GM18907 (cell line): ENCODE measurements at regions not wholly inside any gene's neighbourhood (a gene's known extent, or its start where the extent isn't known, plus 50 kb on each side); places are given as distances from the start of the nearest gene placed in this dataset.
A peak's percentile ranks its signal among the peaks of the same experiment; 100 is the strongest.
"Not testable (repeated sequence)": the region's sequence is repeated elsewhere in the genome, so short reads cannot be mapped to it uniquely, and the experiment has no call there.

Experiments used
- ATAC-seq: cut with Tn5 transposase; IDR thresholded peaks from one replicate; pipeline ENCODE4 v1.9.1; 2021; ENCODE audit warnings: mild to moderate bottlenecking, moderate library complexity; ENCODE audit not compliant: unreplicated experiment

DNA sequence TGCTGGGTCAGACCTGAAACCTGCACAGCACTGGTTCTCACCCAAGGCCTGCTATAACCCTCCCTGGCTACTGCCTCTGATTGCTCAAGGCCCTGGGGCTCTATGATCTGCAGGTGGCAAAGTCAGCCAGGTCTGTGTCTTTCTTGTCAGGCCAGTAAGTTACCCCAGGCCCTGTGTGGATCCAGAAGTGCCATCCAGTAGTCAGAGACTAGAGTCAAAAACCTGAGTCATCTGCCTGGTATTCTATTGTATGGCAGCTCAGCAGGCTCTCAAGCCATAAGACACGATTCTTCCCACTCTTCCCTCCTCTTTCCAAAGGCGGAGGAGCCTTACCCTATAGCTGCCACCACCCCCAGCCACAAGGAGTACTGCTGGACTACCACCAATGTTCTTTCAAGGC lies 593.0 kb downstream of the FRK start:
- no peak for ATAC-seq

DNA sequence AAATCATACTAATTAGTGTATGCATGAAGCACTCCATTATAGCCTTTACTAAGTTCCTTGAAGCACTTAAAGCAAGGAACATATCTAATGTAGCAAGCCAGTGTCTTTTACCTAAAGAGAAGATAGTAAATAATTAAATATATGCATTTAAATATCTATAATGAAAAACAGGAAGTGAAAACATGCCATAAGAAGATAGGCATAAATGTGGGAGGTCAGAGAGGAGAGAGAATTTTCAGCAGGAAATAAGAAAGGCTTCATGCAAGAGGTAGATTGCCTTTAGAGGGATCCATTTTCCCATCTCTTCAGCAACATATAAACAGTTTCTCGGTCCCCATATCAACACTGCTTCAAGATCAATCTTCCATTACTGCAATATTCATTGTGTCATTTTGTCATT lies 599.8 kb downstream of the FRK start:
- ATAC-seq: no peak

DNA sequence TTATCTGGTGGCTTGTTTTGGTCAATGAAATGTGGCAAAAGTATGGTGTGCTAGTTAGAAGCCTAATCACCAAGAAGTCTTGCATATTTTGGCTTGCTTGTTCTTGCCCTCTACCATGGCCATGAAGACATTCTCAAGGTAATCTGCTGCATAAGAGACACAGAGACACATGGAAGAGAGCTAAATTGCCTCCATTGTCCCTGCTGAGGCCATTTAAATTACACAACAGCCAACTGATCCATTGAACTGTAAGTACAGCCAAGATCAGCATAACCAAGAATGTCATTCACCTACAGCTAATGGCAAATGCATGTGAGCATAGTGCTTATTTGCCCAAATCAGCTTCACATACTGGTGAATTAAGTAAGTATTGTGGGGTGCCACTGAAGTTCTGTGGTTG lies 603.8 kb downstream of the FRK start:
- ATAC-seq: no peak

DNA sequence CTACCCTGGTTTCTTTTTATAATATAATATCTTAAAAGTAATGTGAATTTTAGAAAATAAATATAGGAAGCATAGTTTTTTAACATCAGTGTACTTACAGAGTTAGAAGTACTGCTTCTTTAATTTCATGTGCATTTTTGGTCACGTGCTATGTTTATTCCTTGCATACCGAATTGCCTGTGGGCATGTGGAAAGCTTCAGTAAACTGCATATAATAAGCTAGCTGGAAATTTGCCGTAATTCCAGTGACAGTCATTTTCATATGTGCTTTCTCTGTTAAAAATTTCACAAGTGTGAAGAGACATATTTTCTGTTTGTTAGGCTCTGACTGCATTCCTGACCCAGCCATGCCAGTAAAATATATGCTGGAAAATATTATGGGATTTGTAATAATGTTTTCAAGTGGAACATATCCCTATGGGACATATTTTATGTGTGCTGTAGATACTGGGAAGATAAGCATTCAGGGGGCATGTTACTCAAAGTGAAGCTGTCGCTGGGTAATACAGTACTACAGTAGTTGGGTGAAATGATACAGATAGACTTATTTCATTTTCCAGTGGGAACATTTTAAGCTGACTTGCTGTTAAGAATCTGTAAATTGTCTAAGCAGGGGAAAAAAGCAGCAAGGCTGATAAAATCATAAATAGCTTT lies 616.7 kb downstream of the FRK start:
- no peak for ATAC-seq

DNA sequence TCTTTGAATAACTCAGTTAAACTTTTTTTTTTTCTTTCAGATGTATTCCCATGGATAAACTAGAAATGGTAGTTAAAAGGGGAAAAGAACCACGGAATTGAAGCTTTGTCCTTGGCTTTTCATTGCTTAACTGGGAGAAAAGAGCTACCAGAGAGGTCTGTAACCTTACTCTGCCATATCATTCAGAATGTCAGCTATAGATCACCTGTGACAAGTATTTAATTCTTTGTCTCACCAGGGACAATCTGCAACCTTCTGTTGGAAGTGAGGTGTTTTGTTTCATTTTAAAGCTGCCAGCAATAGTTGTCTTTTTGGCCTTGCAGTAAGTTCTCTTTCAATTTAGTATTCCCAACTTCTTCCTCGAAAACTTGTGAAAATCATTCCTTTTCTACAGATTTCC lies 618.4 kb downstream of the FRK start:
- ATAC-seq: no peak

DNA sequence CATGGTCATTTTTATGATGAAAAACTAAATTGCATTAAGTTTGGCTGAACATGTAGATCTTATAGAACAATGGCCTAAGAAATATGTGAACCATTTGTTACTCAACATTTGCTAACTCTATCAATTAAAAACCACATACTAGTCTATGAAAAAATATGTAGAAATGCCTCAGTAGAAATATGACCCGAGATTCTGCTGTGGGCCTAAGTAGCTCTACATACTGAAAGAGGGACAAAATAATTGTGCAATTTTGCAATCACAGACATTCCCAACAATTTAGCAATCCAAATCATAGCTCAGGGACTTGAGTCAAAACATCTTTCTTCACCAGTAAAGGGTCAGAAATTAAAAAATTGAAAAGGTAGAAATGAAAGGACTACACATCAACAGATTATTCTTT lies 619.0 kb downstream of the FRK start:
- ATAC-seq: no peak

DNA sequence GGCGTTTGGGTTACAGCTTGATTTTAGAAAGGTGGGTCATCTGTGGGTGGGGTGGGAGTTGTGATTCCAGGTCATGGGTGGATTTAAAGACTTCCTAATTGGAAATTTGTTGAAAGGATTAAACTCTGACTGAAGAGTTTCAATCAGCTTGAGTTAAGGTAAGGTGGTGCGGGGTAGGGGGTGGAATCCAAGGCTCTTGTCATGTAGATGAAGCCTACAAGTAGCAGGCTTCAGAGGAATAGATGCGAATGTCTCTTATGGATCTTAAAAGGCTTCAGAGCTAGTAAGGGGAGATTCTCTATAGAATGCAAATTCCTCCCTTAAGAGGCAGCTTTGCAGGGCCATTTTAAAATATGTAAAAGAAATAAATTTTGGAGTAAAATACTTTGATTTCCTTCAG lies 645.3 kb downstream of the FRK start:
- ATAC-seq: no peak

DNA sequence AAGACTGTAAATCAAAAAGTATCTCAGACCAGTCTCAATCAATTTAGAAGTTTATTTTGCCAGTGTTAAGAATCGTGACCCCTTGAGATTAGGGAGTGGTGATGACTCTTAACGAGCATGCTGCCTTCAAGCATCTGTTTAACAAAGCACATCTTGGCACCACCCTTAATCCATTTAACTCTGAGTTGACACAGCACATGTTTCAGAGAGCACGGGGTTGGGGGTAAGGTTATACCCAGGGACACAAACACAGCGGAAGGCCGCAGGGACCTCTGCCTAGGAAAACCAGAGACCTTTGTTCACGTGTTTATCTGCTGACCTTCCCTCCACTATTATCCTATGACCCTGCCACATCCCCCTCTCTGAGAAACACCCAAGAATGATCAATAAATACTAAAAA lies 645.8 kb downstream of the FRK start:
- ATAC-seq: not testable (repeated sequence)

DNA sequence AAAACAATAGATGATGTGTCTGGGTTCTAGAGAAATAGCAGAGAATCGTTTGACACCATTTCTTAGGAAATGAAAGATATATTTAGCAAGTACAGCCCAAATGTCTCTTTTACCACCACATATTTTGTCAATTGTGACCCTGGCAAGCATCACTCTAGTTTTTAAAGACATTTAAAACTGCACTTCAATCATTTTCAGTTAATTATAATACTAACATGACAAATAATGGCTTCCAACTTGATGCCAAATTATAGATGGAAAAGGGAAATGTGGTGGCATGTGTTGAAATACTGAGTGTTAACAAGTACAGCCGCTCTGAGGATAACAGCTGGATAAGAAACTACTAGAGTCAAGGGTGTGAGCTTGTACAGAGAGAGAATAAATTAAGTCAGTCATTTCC lies 648.9 kb downstream of the FRK start:
- ATAC-seq: no peak

DNA sequence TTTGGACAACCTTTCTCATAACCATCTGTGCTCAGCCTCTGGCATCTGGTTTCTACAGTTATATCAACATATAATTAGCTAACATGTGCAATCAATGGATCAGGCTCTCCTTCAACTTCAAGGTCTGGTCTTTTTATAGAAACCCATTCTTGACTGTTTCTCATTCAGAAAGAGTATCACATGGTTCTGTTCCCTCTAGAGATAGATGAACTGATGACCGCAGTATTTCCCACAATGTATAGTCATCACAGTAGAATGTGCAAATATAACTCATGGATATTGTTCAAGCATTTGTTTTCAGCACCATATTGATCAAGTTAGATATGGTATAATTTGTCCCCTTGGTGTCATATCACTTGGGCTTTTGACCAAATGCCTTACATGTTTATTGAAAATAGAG lies 656.2 kb downstream of the FRK start:
- ATAC-seq: no peak

DNA sequence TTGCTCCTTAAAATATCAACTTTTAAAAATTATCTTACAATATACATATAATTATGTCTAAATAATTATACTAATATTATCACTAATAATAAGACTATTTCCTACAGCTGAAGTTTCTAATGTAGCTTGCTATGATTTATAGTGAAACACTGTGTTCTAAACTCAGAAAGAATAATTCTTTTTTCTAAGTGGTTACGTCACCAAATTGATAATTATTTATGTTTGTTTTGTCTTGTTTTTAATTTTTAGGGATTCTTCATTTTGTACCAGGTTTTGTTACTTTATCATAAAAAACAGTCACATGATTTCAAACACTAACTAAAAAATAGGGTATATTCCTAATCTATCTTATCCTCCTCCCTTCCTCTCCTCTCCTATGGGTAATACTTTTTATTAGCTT lies 662.1 kb downstream of the FRK start:
- no peak for ATAC-seq

DNA sequence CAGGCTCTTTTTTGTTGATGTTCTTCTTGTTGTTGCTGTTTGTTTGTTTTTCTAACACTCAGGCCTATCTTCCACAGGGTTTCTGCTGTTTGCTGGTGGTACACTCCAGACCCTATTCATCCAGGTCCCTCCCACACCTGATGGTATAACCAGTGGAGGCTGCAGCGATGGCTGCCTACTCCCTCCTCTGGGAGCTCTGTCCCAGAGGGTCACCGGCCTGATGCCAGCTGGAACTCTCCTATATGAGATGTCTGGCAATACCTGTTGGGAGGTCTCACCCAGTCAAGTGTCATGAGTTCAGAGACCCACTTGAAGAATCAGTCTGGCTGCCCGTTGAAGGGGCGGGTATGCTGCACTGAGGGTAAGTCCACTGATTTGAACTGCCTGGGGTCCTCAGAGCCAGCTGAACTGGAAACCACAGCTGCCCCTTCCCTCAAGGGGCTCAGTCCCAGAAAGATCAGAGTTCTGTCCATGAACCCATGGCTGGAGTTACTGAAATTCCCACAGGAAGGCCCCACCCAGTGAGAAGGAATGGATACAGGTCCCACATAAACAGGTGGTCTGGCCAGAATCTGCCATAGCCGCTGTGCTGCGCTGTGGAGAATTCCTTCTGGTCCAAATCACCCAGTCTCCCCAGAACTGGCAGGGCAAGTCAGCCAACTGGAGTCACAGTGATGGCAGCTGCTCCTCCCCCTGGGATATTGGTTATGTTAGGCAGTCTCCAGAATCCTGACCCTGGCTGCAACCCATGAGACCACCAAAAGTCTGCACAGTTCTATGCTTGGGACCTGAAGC lies 664.4 kb downstream of the FRK start:
- no peak for ATAC-seq

DNA sequence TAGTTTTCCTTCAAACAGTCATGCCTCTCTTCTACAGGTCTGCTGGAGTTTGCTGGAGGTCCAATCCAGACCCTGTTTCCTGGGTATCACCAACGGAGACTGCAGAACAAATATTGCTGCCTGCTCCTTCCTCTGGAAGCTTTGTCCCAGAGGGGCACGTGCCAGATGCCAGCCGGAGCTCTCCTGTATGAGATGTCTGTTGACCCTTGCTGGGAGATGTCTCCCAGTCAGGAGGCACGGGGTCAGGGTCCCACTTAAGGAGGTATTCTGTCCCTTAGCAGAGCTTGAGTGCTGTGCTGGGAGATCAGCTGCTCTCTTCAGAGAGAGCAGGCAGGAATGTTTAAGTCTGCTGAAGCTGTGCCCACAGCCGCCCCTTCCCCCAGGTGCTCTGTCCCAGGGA lies 666.9 kb downstream of the FRK start:
- ATAC-seq: no peak

DNA sequence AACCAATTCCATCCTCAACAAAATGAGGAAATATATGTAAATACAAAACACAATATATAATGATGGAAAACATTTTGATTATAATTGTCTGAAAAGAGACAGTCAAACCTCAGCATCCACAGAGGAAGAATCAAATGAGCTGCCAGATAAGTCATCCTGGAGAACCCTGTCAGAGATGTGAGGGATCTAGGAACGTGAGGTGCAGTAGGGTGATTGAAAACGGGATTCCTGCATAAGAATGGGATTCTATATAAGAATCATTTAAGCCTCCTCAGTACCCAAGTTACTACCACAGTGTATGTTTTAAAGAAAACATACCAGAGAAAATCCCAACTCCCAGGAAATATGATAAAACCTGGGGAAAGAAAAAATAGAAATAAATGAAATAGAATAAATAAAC lies 690.5 kb downstream of the FRK start:
- ATAC-seq: no peak

DNA sequence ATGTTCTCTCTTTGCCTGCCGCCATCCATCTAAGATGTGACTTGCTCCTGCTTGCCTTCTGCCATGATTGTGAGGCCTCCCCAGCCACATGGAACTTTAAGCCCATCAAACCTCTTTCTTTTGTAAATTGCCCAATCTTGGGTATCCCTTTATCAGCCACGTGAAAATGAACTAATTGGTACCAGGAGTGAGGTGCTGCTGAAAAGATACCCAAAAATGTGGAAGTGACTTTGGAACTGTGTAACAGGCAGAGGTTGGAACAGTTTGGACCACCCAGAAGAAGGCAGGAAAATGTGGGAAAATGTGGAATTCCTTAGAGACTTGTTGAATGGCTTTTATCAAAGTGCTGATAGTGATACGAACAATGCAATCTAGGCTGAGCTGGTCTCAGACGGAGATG lies 694.9 kb downstream of the FRK start:
- ATAC-seq: no peak

DNA sequence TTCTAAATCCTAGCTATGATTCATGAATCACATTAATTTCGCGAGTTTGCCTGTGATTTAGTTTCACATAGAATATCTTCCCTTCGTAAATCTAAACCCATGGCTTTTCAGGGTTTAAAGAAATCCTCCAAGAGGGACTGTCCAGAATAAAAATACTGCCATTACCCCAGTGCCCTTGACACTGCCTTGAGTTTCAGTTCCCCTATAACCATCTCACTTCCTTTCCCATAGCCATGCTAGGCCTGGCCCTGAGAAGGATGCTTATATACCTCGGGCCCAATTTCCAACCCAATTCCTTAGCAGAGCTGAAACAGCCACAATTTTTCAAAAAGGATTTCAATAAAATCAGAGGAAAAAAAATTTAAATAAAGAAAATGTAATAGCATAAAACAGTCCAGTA lies 697.3 kb downstream of the FRK start:
- peak; percentile 93 for ATAC-seq

DNA sequence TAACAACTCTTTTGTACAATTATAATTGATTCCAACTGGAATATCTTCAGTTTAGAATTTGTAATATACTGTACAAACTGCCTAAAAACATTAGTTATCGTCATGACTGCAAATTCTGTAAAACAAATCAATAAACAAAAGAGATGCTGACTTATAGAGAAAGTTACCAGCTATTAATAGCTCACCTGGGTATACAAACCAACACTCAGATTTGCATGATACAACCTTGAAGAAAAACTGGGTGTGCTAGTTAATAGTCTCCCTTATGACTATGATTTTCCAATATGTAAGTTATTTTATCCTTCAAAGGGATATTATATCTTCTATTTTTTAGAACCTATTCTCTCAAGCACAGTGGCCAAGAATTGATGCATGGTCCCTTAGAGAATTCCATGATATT lies 698.5 kb downstream of the FRK start:
- ATAC-seq: peak; percentile 59

DNA sequence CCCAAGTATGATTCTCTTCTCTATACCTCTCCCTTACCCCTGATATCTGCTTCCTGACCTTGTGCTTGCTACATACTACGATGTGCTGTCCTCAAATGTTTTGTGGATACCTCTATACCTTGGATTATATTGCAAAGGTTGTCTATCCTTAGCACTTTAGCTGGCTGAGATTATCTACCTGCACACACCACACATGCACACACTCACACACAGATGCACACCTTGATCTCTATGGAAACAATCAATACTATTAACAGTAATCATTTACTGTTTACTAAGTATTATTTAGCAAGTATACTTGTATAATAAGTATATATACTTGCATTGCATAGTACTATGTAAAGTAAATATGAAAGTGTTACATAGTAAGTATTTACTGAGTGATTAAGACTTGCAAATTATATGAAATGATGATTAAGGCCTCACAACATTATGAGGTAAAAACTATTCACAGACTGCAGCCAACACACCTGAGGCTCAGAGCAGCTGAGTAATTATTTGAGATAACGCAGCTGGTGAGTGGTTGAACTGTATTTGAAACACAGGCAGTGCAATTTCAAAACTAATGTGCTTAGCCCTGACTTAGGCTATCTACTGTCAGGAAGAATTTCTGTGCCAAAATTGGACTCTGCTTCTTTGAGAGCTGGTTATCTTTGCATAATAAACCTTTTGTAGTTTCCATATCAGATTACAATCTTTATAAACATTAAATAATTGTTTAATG lies 699.9 kb downstream of the FRK start:
- ATAC-seq: no peak

DNA sequence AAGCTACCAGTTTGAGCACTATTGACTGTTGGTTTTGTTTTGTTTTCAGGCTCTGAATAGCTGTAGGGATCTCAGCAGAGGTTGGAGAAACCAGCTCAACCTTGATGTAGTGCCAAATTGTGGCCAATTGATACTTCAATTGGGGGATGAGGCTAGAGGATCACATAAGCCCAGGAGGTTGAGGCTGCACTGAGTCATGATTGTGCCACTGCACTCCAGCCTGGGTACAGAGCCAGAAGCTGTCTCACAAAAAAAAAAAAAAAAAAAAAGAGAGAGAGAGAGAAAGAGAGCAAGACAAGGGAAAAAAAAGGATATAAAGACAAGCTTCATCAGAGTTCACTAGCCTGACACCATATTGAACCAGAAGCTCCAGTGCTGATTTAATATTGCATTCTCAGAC lies 702.1 kb downstream of the FRK start:
- no peak for ATAC-seq

DNA sequence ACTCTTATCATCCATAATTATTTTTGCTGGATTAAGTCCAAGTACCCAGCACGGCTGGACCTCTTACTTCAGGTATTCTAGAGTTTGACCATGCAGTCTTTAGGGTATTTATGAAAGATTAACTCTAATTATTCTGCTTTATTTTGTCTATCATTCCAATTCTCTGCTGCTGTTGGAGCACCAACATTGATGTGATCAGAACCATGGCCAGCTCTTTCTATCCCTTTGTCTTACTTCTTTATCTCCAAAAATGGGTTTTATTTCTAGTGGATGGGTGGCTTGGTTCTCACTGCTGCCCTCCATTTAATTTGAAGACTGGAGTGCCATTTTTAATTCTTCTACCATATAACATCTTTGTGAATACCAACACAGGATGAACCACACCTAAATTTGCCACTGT lies 704.3 kb downstream of the FRK start:
- no peak for ATAC-seq

DNA sequence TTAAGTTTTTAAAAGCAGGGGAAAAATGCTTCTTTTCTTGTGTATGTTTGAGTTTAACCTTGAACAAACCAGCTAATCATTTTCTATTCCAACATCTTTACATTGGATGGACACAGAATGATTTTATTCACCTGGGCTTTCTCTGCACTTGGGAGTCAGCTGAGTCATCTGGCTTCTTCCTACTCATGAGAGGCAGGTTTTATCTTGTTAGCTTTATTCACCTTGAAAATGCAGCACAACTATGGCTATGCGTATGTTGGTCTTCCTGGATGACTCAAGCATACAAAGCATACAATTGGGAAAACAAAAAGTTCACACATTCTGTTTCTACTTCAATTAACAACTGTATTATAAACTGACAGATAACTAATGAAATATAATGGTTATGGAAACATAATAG lies 737.7 kb downstream of the FRK start:
- ATAC-seq: no peak

DNA sequence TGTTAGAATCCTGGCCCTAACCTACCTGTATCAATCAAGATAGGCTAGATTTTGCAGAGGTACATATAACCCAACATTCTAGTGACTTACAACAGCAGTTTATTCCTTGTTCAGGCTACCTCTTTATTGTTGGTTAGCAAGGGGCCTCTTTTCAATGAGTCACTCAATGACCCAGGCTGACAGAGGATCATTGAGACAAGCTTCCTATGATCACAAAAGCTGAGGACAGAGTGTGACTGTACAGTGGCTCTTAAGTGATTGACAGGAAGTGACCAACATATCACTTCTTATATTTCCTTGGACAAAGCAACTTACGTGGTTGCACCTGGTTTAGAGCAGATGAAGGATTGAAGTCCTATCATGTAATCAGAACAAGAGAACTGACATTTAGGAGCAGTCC lies 740.9 kb downstream of the FRK start:
- ATAC-seq: no peak
